ENCODE measurements at regions not wholly inside any gene's neighbourhood (a gene's known extent, or its start where the extent isn't known, plus 50 kb on each side); places are given as distances from the start of the nearest gene placed in this dataset.
"Not testable (repeated sequence)": the region's sequence is repeated elsewhere in the genome, so short reads cannot be mapped to it uniquely, and the experiment has no call there.

- no peak overlapping the region for H3K9ac ChIP-seq (ENCODE audit: insufficient read depth, low read length)
- no peaks in the 10 kb centered on the region for H3K9me3 ChIP-seq (ENCODE audit: control insufficient read depth, insufficient read depth, low read depth, low read length)
- no peaks in the 10 kb centered on the region for H3K4me1 ChIP-seq (ENCODE audit: control insufficient read depth, extremely low read depth, insufficient read depth, low read length)
- H3K27me3 ChIP-seq (ENCODE audit: control insufficient read depth, insufficient read depth, low read length), result no peaks in the 10 kb centered on the region
- no peak for DNase-seq (ENCODE audit: low read depth in 2 of 2)
- no peaks in the 10 kb centered on the region for H3K79me2 ChIP-seq (ENCODE audit: control insufficient read depth, insufficient read depth, low read length)
- no peak overlapping the region for H2AFZ ChIP-seq (ENCODE audit: low read length)
- no peaks in the 10 kb centered on the region for H4K20me1 ChIP-seq (ENCODE audit: control insufficient read depth, extremely low read depth, insufficient read depth, low read length)
- H3K4me3 ChIP-seq (replicated peaks in 1 of 4; ENCODE audit: control extremely low read depth in 1 of 4, insufficient read depth in 1 of 4, low read depth in 3 of 4, low read length in 4 of 4), result no peak overlapping the region
- no peak overlapping the region for H3K27ac ChIP-seq (ENCODE audit: insufficient read depth, low read length)
- no peaks in the 10 kb centered on the region for H3K36me3 ChIP-seq (ENCODE audit: control insufficient read depth, insufficient read depth, low read length)
- TF ChIP-seq CTCF (conservative IDR thresholded peaks at IDR 0.05 in 1 of 2, IDR thresholded peaks at IDR 0.05 in 1 of 2; ENCODE audit: low read depth in 1 of 2, low read length in 2 of 2), result no peak
- no peak for TF ChIP-seq EZH2 (IDR thresholded peaks at IDR 0.05; ENCODE audit: low read length, missing control alignments)
- no peak overlapping the region for H3K4me2 ChIP-seq (ENCODE audit: extremely low read depth, insufficient read depth, low read length)
Measured at GRCh38 chr16:9633844-9634243, 542.4 kb downstream of the HAPSTR1 start.

GRCh38 chr16:9635150-9635720, 543.8 kb downstream of the HAPSTR1 start:
- not testable (repeated sequence) for H3K9ac ChIP-seq (ENCODE audit: insufficient read depth, low read length); H3K4me1 ChIP-seq (ENCODE audit: control insufficient read depth, extremely low read depth, insufficient read depth, low read length); H3K36me3 ChIP-seq (ENCODE audit: control insufficient read depth, insufficient read depth, low read length); H3K27me3 ChIP-seq (ENCODE audit: control insufficient read depth, insufficient read depth, low read length); H3K4me2 ChIP-seq (ENCODE audit: extremely low read depth, insufficient read depth, low read length); H3K9me3 ChIP-seq (ENCODE audit: control insufficient read depth, insufficient read depth, low read depth, low read length); H4K20me1 ChIP-seq (ENCODE audit: control insufficient read depth, extremely low read depth, insufficient read depth, low read length); H3K27ac ChIP-seq (ENCODE audit: insufficient read depth, low read length); H3K4me3 ChIP-seq (replicated peaks in 1 of 4; ENCODE audit: control extremely low read depth in 1 of 4, insufficient read depth in 1 of 4, low read depth in 3 of 4, low read length in 4 of 4); DNase-seq (ENCODE audit: low read depth in 2 of 2); H2AFZ ChIP-seq (ENCODE audit: low read length); H3K79me2 ChIP-seq (ENCODE audit: control insufficient read depth, insufficient read depth, low read length)

- no peaks in the 10 kb centered on the region for H3K79me2 ChIP-seq (ENCODE audit: control insufficient read depth, insufficient read depth, low read length)
- no peaks in the 10 kb centered on the region for H3K27me3 ChIP-seq (ENCODE audit: control insufficient read depth, insufficient read depth, low read length)
- H4K20me1 ChIP-seq (ENCODE audit: control insufficient read depth, extremely low read depth, insufficient read depth, low read length), result no peaks in the 10 kb centered on the region
- TF ChIP-seq CTCF (conservative IDR thresholded peaks at IDR 0.05 in 1 of 2, IDR thresholded peaks at IDR 0.05 in 1 of 2; ENCODE audit: low read depth in 1 of 2, low read length in 2 of 2) (no peak), EZH2 (IDR thresholded peaks at IDR 0.05; ENCODE audit: low read length, missing control alignments) (no peak)
- no peaks in the 10 kb centered on the region for H3K4me1 ChIP-seq (ENCODE audit: control insufficient read depth, extremely low read depth, insufficient read depth, low read length)
- H3K36me3 ChIP-seq (ENCODE audit: control insufficient read depth, insufficient read depth, low read length), result no peaks in the 10 kb centered on the region
- no peak for DNase-seq (ENCODE audit: low read depth in 2 of 2)
- no peak overlapping the region for H3K4me3 ChIP-seq (replicated peaks in 1 of 4; ENCODE audit: control extremely low read depth in 1 of 4, insufficient read depth in 1 of 4, low read depth in 3 of 4, low read length in 4 of 4)
- no peak overlapping the region for H2AFZ ChIP-seq (ENCODE audit: low read length)
- H3K4me2 ChIP-seq (ENCODE audit: extremely low read depth, insufficient read depth, low read length), result no peak overlapping the region
- H3K9ac ChIP-seq (ENCODE audit: insufficient read depth, low read length), result no peak overlapping the region
- no peaks in the 10 kb centered on the region for H3K9me3 ChIP-seq (ENCODE audit: control insufficient read depth, insufficient read depth, low read depth, low read length)
- no peak overlapping the region for H3K27ac ChIP-seq (ENCODE audit: insufficient read depth, low read length)
Measured at GRCh38 chr16:9644258-9644657, 538.0 kb downstream of the GRIN2A start.

All from fibroblast of lung (primary cell).